ENCODE measurements at regions not wholly inside any gene's neighbourhood (a gene's known extent, or its start where the extent isn't known, plus 50 kb on each side); places are given as distances from the start of the nearest gene placed in this dataset.

DNA sequence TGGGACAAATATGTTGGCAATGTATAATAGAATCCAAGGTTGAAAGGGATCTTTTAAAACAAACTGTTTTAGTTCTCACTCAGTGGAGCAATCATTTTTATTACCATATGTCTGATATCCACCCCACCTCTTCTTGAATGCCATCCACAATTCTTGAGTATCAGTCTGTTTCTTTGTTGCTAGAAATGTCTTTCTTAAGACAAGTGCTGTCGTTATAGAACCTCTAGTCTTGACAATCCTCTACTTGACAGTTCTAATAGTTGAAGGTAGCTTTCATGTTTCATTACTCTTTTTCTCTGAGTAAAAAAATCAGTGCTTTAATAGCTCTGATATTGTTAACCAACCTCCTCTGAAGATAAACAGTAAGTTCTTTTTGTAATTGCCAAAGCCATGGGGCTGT lies 737.9 kb downstream of the MECOM start:
- no peak for TF ChIP-seq ETV6 (CRISPR knock-in tag; IDR thresholded peaks at IDR 0.05)
- TF ChIP-seq NFE2L1 (CRISPR knock-in tag; IDR thresholded peaks at IDR 0.05): no peak
- no peak for TF ChIP-seq FOXJ3 (CRISPR knock-in tag; IDR thresholded peaks at IDR 0.05; ENCODE audit: borderline replicate concordance)
- no peak for TF ChIP-seq CTCF (IDR thresholded peaks at IDR 0.05)
- no peak for TF ChIP-seq ATF2 (CRISPR knock-in tag; IDR thresholded peaks at IDR 0.05; ENCODE audit: borderline replicate concordance, low read depth)
- TF ChIP-seq FOXP1 (CRISPR knock-in tag; IDR thresholded peaks at IDR 0.05; ENCODE audit: borderline replicate concordance): no peak
- TF ChIP-seq MXD4 (CRISPR knock-in tag; IDR thresholded peaks at IDR 0.05; ENCODE audit: borderline replicate concordance): no peak
- TF ChIP-seq ESRRA (CRISPR knock-in tag; IDR thresholded peaks at IDR 0.05; ENCODE audit: borderline replicate concordance): no peak
